Pancreas (tissue), 10 donors: ENCODE measurements at regions not wholly inside any gene's neighbourhood (a gene's known extent, or its start where the extent isn't known, plus 50 kb on each side); places are given as distances from the start of the nearest gene placed in this dataset.

Experiments
- ATAC-seq, 4 donors: fragments of 200-7000 bp; cut with Tn5 transposase; one replicate each; pipeline versions ENCODE4 v1.8.0 to v1.9.1; 2020; ENCODE audit warnings: mild to moderate bottlenecking in 4 of 4, moderate library complexity in 4 of 4
- DNase-seq, 6 donors: peaks; one replicate each; pipeline ENCODE4 v3.0.0-alpha.2; 2020
- FAIRE-seq: peaks from 2 replicates; lab custom pipeline; 2012; peaks lifted over from hg19 to GRCh38; lab: Jason Lieb, UNC
- H3K27ac ChIP-seq, 4 donors: fragments of 200-600 bp; sonication (generic); 1 replicate in 3 of 4; 2 replicates in 1 of 4; pipeline versions ENCODE4 v1.5.0 to v1.8.0; 2020
- H3K27me3 ChIP-seq, 4 donors: fragments of 200-600 bp; one replicate each; pipeline ENCODE4 v1.8.0; 2021
- H3K36me3 ChIP-seq, 3 donors: fragments of 200-600 bp; sonication (generic) in 1 of 3; one replicate each; pipeline versions ENCODE4 v1.5.0 to v1.8.0; 2020 to 2021
- H3K4me1 ChIP-seq, 3 donors: fragments of 200-600 bp; one replicate each; pipeline ENCODE4 v1.8.0; 2021
- H3K4me3 ChIP-seq, 4 donors: fragments of 200-600 bp; sonication (generic) in 2 of 4; one replicate each; pipeline versions ENCODE4 v1.5.0 to v1.8.0; 2020 to 2021
- H3K9me3 ChIP-seq, 4 donors: fragments of 200-600 bp; one replicate each; pipeline ENCODE4 v1.8.0; 2021
- WGBS, 2 donors: extraction: QIAGEN DNeasy Blood & Tissue Kit; methylation state at CpG; one replicate each; pipeline ENCODE4 v1.1.7; 2013; 5-methylcytosine and 5-hydroxymethylcytosine counted together
- intact Hi-C, 3 donors: fragments of 100-400 bp; cut with DNase I; formaldehyde crosslinking; loops; one replicate each; pipeline versions ENCODE4 v1.11.1 to v1.14.2; 2022
- TF ChIP-seq, protein P1 (sequence below), 4 donors: fragments of 200-600 bp; sonication (generic) in 3 of 4; IDR thresholded peaks; one replicate each; pipeline versions ENCODE4 v1.5.0 to v1.8.0; 2021; ENCODE audit warnings: antibody characterized with exemption in 4 of 4
- donor health status: healthy with polysubstance abuse.
- donor health status: DM: no; HTN: no; CAD: no; lungs with moderate emphysema.
- donor health status: DM: no; HTN: no; CAD: no.
- donor health status: control.
- donor health status: control.
- donor health status: Bipolar disorder and iron deficiency.
- donor health status: DM: yes; HTN: yes; CAD: no.
- donor health status: DM: no; HTN: no; CAD: no.
- donor health status: DM: no; HTN: no; CAD: no.
- donor health status: DM: yes; HTN: yes; CAD: no.

DNA sequence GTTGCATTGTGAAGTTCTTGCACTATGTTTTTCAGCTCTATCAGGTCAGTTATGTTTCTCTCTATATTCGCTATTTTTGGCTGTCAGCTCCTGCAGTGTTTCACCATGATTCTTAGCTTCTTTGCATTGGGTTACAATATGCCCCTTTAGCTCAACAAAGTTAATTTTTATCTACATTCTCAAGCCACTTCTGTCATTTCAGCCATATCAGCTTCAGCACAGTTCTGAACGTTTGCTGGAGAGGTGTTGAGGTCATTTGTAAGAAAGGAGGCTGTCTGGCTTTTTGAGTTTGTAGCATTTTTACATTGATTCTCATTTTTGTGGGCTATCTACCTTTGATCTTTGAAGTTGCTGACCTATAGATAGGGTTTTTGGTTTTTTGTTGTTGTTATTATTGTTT lies 573.2 kb upstream of the RGS18 start:
- FAIRE-seq (no peak), ATAC-seq (no peak)
- TF ChIP-seq, protein P1, sequence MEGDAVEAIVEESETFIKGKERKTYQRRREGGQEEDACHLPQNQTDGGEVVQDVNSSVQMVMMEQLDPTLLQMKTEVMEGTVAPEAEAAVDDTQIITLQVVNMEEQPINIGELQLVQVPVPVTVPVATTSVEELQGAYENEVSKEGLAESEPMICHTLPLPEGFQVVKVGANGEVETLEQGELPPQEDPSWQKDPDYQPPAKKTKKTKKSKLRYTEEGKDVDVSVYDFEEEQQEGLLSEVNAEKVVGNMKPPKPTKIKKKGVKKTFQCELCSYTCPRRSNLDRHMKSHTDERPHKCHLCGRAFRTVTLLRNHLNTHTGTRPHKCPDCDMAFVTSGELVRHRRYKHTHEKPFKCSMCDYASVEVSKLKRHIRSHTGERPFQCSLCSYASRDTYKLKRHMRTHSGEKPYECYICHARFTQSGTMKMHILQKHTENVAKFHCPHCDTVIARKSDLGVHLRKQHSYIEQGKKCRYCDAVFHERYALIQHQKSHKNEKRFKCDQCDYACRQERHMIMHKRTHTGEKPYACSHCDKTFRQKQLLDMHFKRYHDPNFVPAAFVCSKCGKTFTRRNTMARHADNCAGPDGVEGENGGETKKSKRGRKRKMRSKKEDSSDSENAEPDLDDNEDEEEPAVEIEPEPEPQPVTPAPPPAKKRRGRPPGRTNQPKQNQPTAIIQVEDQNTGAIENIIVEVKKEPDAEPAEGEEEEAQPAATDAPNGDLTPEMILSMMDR (IDR thresholded peaks at IDR 0.05), result no peak

DNA sequence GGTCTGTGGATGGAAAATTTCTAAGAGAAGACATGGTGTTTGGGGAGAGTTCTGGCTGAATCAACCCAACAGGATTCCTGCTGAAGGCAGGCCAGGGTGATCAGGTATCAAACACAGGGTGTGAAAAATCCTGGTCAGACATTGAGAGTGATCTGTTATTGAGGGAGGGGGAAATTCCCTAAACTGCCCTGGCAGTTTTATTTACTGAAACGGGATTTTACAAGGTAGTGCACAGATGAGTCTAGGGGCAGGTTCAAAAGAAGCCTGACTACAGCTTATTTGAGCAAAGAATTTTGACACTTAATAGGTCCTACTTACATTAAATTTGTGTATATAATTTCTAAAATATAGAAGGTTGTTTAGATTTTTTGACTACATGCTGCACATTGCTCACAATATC lies 569.4 kb upstream of the RGS18 start:
- Histone ChIP-seq H3K4me3 (no peak overlapping the region), H3K4me1 (peaks cover 0 to 8% (median 0%) of the 10 kb centered on the region in 3 donors), H3K9me3 (no peaks in the 10 kb centered on the region), H3K27ac (no peak overlapping the region), H3K27me3 (no peaks in the 10 kb centered on the region), H3K36me3 (no peaks in the 10 kb centered on the region)
- DNase-seq (no peak), FAIRE-seq (no peak), ATAC-seq (no peak)
- 75 to 76% methylated on average over 1 of the region's 1 CpG for WGBS, 2 donors
- intact Hi-C loops, result no loop called here
- TF ChIP-seq, protein P1 (IDR thresholded peaks at IDR 0.05), result no peak

More for the DNA sequence above, 573.2 kb upstream of the RGS18 start:
- Histone ChIP-seq H3K4me3 (no peak overlapping the region), H3K27me3 (no peaks in the 10 kb centered on the region), H3K27ac (no peak overlapping the region), H3K4me1 (no peaks in the 10 kb centered on the region), H3K9me3 (no peaks in the 10 kb centered on the region), H3K36me3 (no peaks in the 10 kb centered on the region)
- DNase-seq, result no peak
- intact Hi-C loops, result no loop called here
- 30 to 33% methylated on average over 2 of the region's 2 CpGs for WGBS, 2 donors

DNA sequence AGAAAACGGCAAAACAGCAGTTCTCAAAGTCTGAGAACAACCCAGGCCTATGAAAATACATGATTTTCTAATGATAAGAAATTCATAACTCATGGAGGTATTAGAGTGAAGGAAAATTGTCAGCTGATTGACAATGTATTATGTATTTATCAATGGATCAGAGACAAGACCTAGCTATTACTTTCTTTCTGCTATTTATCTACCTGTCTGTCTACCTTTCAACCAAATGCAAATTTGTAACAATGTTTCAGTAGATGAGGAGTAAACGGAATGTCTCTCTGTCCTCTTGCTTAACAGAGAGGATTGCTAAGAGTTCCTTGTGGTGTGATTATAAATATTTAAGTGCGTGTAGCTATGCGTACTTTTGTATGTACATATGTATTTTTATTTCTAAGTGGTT lies 568.7 kb upstream of the RGS18 start:
- Histone ChIP-seq H3K27ac (no peak overlapping the region), H3K27me3 (no peaks in the 10 kb centered on the region), H3K4me3 (no peak overlapping the region), H3K9me3 (no peaks in the 10 kb centered on the region), H3K36me3 (no peaks in the 10 kb centered on the region), H3K4me1 (peaks cover 0 to 8% (median 0%) of the 10 kb centered on the region in 3 donors)
- FAIRE-seq (no peak), ATAC-seq (no peak), DNase-seq (no peak)
- WGBS, 2 donors, result 85 to 91% methylated on average over 4 of the region's 4 CpGs
- intact Hi-C loops, result no loop called here
- TF ChIP-seq, protein P1 (IDR thresholded peaks at IDR 0.05), result no peak

DNA sequence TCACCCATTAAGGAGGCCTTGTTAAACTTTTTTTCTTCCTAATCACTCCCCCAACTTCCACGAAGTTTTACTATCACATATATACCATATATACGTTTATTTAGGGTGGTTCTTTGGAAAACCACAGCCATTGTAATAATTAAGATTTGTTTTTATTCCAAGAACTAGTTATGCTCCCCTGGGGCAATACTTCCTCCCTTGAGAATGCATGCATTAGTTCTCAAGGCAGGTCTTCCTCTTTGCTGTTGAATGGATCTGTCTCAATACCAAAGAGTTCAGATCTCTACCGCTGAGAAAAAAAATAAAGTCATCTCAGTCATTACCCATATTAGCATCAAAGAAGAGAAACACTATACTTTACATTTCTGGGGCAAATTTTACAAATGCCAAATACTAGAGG lies 567.7 kb upstream of the RGS18 start:
- FAIRE-seq (no peak), DNase-seq (no peak), ATAC-seq (no peak)
- intact Hi-C loops, result no loop called here
- peaks cover 0 to 8% (median 0%) of the 10 kb centered on the region in 3 donors for H3K4me1 ChIP-seq
- H3K4me3 ChIP-seq, result no peak overlapping the region
- no peaks in the 10 kb centered on the region for H3K27me3 ChIP-seq
- H3K36me3 ChIP-seq, result no peaks in the 10 kb centered on the region
- TF ChIP-seq, protein P1 (IDR thresholded peaks at IDR 0.05), result no peak
- no peaks in the 10 kb centered on the region for H3K9me3 ChIP-seq
- H3K27ac ChIP-seq, result no peak overlapping the region
- 59 to 64% methylated on average over 3 of the region's 3 CpGs for WGBS, 2 donors

DNA sequence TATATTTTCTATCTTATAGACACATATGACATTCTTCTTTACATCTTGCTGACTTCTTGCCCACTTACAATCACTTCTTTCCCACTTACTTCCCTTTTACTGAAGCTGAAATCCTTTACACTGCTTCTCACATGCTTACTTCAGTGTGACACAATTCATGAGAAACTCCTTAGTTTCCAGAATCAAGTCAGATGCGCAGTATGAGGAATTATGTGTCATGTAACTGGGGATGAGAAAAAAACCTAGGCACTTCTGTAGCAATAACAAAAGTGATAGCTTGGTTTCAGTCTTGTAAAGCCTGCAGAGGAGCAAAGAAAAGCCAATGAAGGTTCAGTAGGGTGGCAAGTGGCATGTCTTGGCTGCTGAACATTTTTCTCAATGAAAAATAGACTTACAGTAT lies 566.2 kb upstream of the RGS18 start:
- TF ChIP-seq, protein P1 (IDR thresholded peaks at IDR 0.05), result no peak
- WGBS, 2 donors, result 96 to 98% methylated on average over 1 of the region's 1 CpG
- H3K27ac ChIP-seq, result no peak overlapping the region
- no peak for ATAC-seq
- no peaks in the 10 kb centered on the region for H3K27me3 ChIP-seq
- intact Hi-C loops, result no loop called here
- FAIRE-seq, result no peak
- H3K4me1 ChIP-seq, result peaks cover 0 to 8% (median 0%) of the 10 kb centered on the region in 3 donors
- no peak overlapping the region for H3K4me3 ChIP-seq
- no peaks in the 10 kb centered on the region for H3K9me3 ChIP-seq
- no peaks in the 10 kb centered on the region for H3K36me3 ChIP-seq
- no peak for DNase-seq
